ENCODE measurements at regions not wholly inside any gene's neighbourhood (a gene's known extent, or its start where the extent isn't known, plus 50 kb on each side); places are given as distances from the start of the nearest gene placed in this dataset.

GRCh38 chr18:65336411-65336810 lies 414.4 kb upstream of the CDH7 start:
- DNase-seq (ENCODE audit: low spot score in 2 of 2) = no peak
- no peak for FAIRE-seq

- DNase-seq (ENCODE audit: low spot score in 2 of 2) = no peak
Observed at GRCh38 chr18:65329010-65329409, 421.8 kb upstream of the CDH7 start.

GRCh38 chr18:65326805-65327204 lies 424.0 kb upstream of the CDH7 start:
- FAIRE-seq (no peak), DNase-seq (ENCODE audit: low spot score in 2 of 2) (no peak)

More at GRCh38 chr18:65329010-65329409, 421.8 kb upstream of the CDH7 start:
- no peak for FAIRE-seq

- FAIRE-seq = no peak
- DNase-seq (ENCODE audit: low spot score in 2 of 2) = no peak
Observed at GRCh38 chr18:65322895-65323294, 427.9 kb upstream of the CDH7 start.

GRCh38 chr18:65298422-65298821 lies 452.4 kb upstream of the CDH7 start:
- DNase-seq (ENCODE audit: low spot score in 2 of 2) = no peak
- FAIRE-seq = no peak

- no peak for FAIRE-seq
Observed at GRCh38 chr18:65288908-65289307, 461.9 kb upstream of the CDH7 start.

GRCh38 chr18:65287652-65288051 lies 463.2 kb upstream of the CDH7 start:
- FAIRE-seq (no peak), DNase-seq (ENCODE audit: low spot score in 2 of 2) (no peak)

More at GRCh38 chr18:65288908-65289307, 461.9 kb upstream of the CDH7 start:
- DNase-seq (ENCODE audit: low spot score in 2 of 2) = no peak

GRCh38 chr18:65282096-65282495 lies 468.7 kb upstream of the CDH7 start:
- DNase-seq (ENCODE audit: low spot score in 2 of 2) = no peak
- no peak for FAIRE-seq

GRCh38 chr18:65279668-65280305 lies 471.0 kb upstream of the CDH7 start:
- no peak for FAIRE-seq
- DNase-seq (ENCODE audit: low spot score in 2 of 2) = no peak

GRCh38 chr18:65278939-65279667 lies 471.7 kb upstream of the CDH7 start:
- FAIRE-seq = no peak
- DNase-seq (ENCODE audit: low spot score in 2 of 2) = no peak

- FAIRE-seq (no peak), DNase-seq (ENCODE audit: low spot score in 2 of 2) (no peak)
Observed at GRCh38 chr18:65269375-65269774, 481.4 kb upstream of the CDH7 start.

- no peak for DNase-seq (ENCODE audit: low spot score in 2 of 2)
Observed at GRCh38 chr18:65265761-65266160, 485.1 kb upstream of the CDH7 start.

GRCh38 chr18:65260030-65260429 lies 490.8 kb upstream of the CDH7 start:
- FAIRE-seq (no peak), DNase-seq (ENCODE audit: low spot score in 2 of 2) (no peak)

More at GRCh38 chr18:65265761-65266160, 485.1 kb upstream of the CDH7 start:
- FAIRE-seq = no peak

GRCh38 chr18:65259403-65259802 lies 491.4 kb upstream of the CDH7 start:
- no peak for FAIRE-seq
- DNase-seq (ENCODE audit: low spot score in 2 of 2) = no peak

GRCh38 chr18:65257149-65257548 lies 493.7 kb upstream of the CDH7 start:
- DNase-seq (ENCODE audit: low spot score in 2 of 2) = no peak
- FAIRE-seq = no peak

- DNase-seq (ENCODE audit: low spot score in 2 of 2) (no peak), FAIRE-seq (no peak)
Observed at GRCh38 chr18:65255417-65255816, 495.4 kb upstream of the CDH7 start.

GRCh38 chr18:65239787-65240186 lies 511.0 kb upstream of the CDH7 start:
- DNase-seq (ENCODE audit: low spot score in 2 of 2) = no peak
- FAIRE-seq = no peak

GRCh38 chr18:65235966-65236624 lies 514.7 kb upstream of the CDH7 start:
- FAIRE-seq (no peak), DNase-seq (ENCODE audit: low spot score in 2 of 2) (no peak)

GRCh38 chr18:65230311-65230710 lies 520.5 kb upstream of the CDH7 start:
- FAIRE-seq (no peak), DNase-seq (ENCODE audit: low spot score in 2 of 2) (no peak)

GRCh38 chr18:65227970-65228369 lies 522.8 kb upstream of the CDH7 start:
- DNase-seq (ENCODE audit: low spot score in 2 of 2) = no peak
- FAIRE-seq = no peak

- FAIRE-seq (no peak), DNase-seq (ENCODE audit: low spot score in 2 of 2) (no peak)
Observed at GRCh38 chr18:65221736-65222135, 529.1 kb upstream of the CDH7 start.

- no peak for FAIRE-seq
- DNase-seq (ENCODE audit: low spot score in 2 of 2) = no peak
Observed at GRCh38 chr18:65221115-65221514, 529.7 kb upstream of the CDH7 start.
